ENCODE measurements at regions not wholly inside any gene's neighbourhood (a gene's known extent, or its start where the extent isn't known, plus 50 kb on each side); places are given as distances from the start of the nearest gene placed in this dataset.
A peak's percentile ranks its signal among the peaks of the same experiment; 100 is the strongest.
"Not testable (repeated sequence)": the region's sequence is repeated elsewhere in the genome, so short reads cannot be mapped to it uniquely, and the experiment has no call there.

- in situ Hi-C loops (cut with MboI; ENCODE audit: low sequenced_read_pairs) = no loop called here
These were observed 224.6 kb downstream of the VGLL3 start for GRCh38 chr3:86766331-86766730.

GRCh38 chr3:86757322-86758179, 233.4 kb downstream of the VGLL3 start:
- H3K4me3 ChIP-seq (ENCODE audit: insufficient read depth, low read depth, low read length); H3K23ac ChIP-seq (ENCODE audit: low read depth, low read length); H3K4me1 ChIP-seq (ENCODE audit: control insufficient read depth, insufficient read depth, low read length); H3K27me3 ChIP-seq (ENCODE audit: control insufficient read depth, insufficient read depth, low read length); H3K36me3 ChIP-seq (ENCODE audit: control insufficient read depth, insufficient read depth, low read length); H3K56ac ChIP-seq (ENCODE audit: extremely low read depth, insufficient read depth, low read length); H3K4me2 ChIP-seq (ENCODE audit: low read depth, low read length); H4K91ac ChIP-seq (ENCODE audit: insufficient read depth, low read depth, low read length); intact Hi-C loops (cut with micrococcal nuclease); dilution Hi-C loops (cut with HindIII; ENCODE audit: low sequenced_read_pairs, unreplicated experiment); H2BK5ac ChIP-seq (ENCODE audit: low read depth, low read length, poor library complexity, severe bottlenecking); H2AFZ ChIP-seq (replicated peaks; ENCODE audit: low read length, poor library complexity); H3K27ac ChIP-seq (ENCODE audit: insufficient read depth, low read length); in situ Hi-C loops (cut with MboI; ENCODE audit: low sequenced_read_pairs); H3K18ac ChIP-seq (ENCODE audit: low read depth, low read length); H2BK15ac ChIP-seq (ENCODE audit: low read depth, low read length); H4K8ac ChIP-seq (ENCODE audit: low read depth in 2 of 2, low read length in 2 of 2); DNase-seq; H2AK5ac ChIP-seq (ENCODE audit: low read depth, low read length); POLR2A ChIA-PET (ENCODE audit: unreplicated experiment); H3K4ac ChIP-seq (ENCODE audit: low read depth, low read length); H2AK9ac ChIP-seq (replicated peaks; ENCODE audit: low read depth, low read length, poor library complexity); H4K20me1 ChIP-seq (ENCODE audit: insufficient read depth, low read length); ATAC-seq (ENCODE audit: low read depth); H3K79me1 ChIP-seq (ENCODE audit: low read depth in 1 of 2, low read length in 2 of 2); H3K14ac ChIP-seq (replicated peaks; ENCODE audit: low read depth, low read length); H3K9me3 ChIP-seq (ENCODE audit: control insufficient read depth, insufficient read depth, low read length); BruUV-seq (replicated peaks); H3K9me1 ChIP-seq (ENCODE audit: insufficient read depth, low read length); CTCF ChIA-PET; H2BK20ac ChIP-seq (ENCODE audit: low read depth, low read length); H2BK120ac ChIP-seq (ENCODE audit: low read depth, low read length); H3K9ac ChIP-seq (ENCODE audit: low read depth, low read length); H4K5ac ChIP-seq (ENCODE audit: low read depth, low read length): not testable (repeated sequence)
- 40% methylated on average over 1 of the region's 44 CpGs; no CpG with 5 or more reads in 1 of the 2 experiments for WGBS, 2 experiments (ENCODE audit: extremely low coverage in 2 of 2, insufficient read length in 1 of 2)

More at GRCh38 chr3:86766331-86766730, 224.6 kb downstream of the VGLL3 start:
- H3K27ac ChIP-seq (ENCODE audit: insufficient read depth, low read length) = no peak overlapping the region
- no peaks in the 10 kb centered on the region for H4K20me1 ChIP-seq (ENCODE audit: insufficient read depth, low read length)
- no peak overlapping the region for H2AFZ ChIP-seq (replicated peaks; ENCODE audit: low read length, poor library complexity)
- no peak overlapping the region for H3K23ac ChIP-seq (ENCODE audit: low read depth, low read length)
- no CpG with 5 or more reads among the region's 2 CpGs for WGBS, 2 experiments (ENCODE audit: extremely low coverage in 2 of 2, insufficient read length in 1 of 2)
- no peak overlapping the region for H4K8ac ChIP-seq (ENCODE audit: low read depth in 2 of 2, low read length in 2 of 2)
- no peak overlapping the region for H4K5ac ChIP-seq (ENCODE audit: low read depth, low read length)
- no peak overlapping the region for H3K18ac ChIP-seq (ENCODE audit: low read depth, low read length)
- H3K9ac ChIP-seq (ENCODE audit: low read depth, low read length) = no peak overlapping the region
- POLR2A ChIA-PET (ENCODE audit: unreplicated experiment) = no interaction called here
- H4K91ac ChIP-seq (ENCODE audit: insufficient read depth, low read depth, low read length) = no peak overlapping the region
- H2BK5ac ChIP-seq (ENCODE audit: low read depth, low read length, poor library complexity, severe bottlenecking) = no peak overlapping the region
- H3K36me3 ChIP-seq (ENCODE audit: control insufficient read depth, insufficient read depth, low read length) = no peaks in the 10 kb centered on the region
- H2BK120ac ChIP-seq (ENCODE audit: low read depth, low read length) = no peak overlapping the region
- H3K27me3 ChIP-seq (ENCODE audit: control insufficient read depth, insufficient read depth, low read length) = peaks cover 4% of the 10 kb centered on the region
- no peak overlapping the region for H2BK20ac ChIP-seq (ENCODE audit: low read depth, low read length)
- H3K56ac ChIP-seq (ENCODE audit: extremely low read depth, insufficient read depth, low read length) = no peak overlapping the region
- no TSS peak for BruUV-seq (replicated peaks)
- H2AK5ac ChIP-seq (ENCODE audit: low read depth, low read length) = no peak overlapping the region
- H3K9me1 ChIP-seq (ENCODE audit: insufficient read depth, low read length) = no peaks in the 10 kb centered on the region
- H3K79me1 ChIP-seq (ENCODE audit: low read depth in 1 of 2, low read length in 2 of 2) = no peaks in the 10 kb centered on the region
- H2BK15ac ChIP-seq (ENCODE audit: low read depth, low read length) = no peak overlapping the region
- DNase-seq (no peak), ATAC-seq (ENCODE audit: low read depth) (no peak)
- no peak overlapping the region for H2AK9ac ChIP-seq (replicated peaks; ENCODE audit: low read depth, low read length, poor library complexity)
- TF ChIP-seq CTCF (conservative IDR thresholded peaks at IDR 0.05; ENCODE audit: low read depth, low read length) (no peak), MAFK (IDR thresholded peaks at IDR 0.05; ENCODE audit: low read depth, low read length) (peak; percentile 63)
- dilution Hi-C loops (cut with HindIII; ENCODE audit: low sequenced_read_pairs, unreplicated experiment) (no loop called here), intact Hi-C loops (cut with micrococcal nuclease) (no loop called here)
- H3K4me2 ChIP-seq (ENCODE audit: low read depth, low read length) = no peak overlapping the region
- H3K9me3 ChIP-seq (ENCODE audit: control insufficient read depth, insufficient read depth, low read length) = no peaks in the 10 kb centered on the region
- no peaks in the 10 kb centered on the region for H3K4me1 ChIP-seq (ENCODE audit: control insufficient read depth, insufficient read depth, low read length)
- H3K4me3 ChIP-seq (ENCODE audit: insufficient read depth, low read depth, low read length) = no peak overlapping the region
- CTCF ChIA-PET = no interaction called here
- H3K4ac ChIP-seq (ENCODE audit: low read depth, low read length) = no peak overlapping the region
- H3K14ac ChIP-seq (replicated peaks; ENCODE audit: low read depth, low read length) = no peak overlapping the region
